ENCODE measurements at regions not wholly inside any gene's neighbourhood (a gene's known extent, or its start where the extent isn't known, plus 50 kb on each side); places are given as distances from the start of the nearest gene placed in this dataset.

DNA sequence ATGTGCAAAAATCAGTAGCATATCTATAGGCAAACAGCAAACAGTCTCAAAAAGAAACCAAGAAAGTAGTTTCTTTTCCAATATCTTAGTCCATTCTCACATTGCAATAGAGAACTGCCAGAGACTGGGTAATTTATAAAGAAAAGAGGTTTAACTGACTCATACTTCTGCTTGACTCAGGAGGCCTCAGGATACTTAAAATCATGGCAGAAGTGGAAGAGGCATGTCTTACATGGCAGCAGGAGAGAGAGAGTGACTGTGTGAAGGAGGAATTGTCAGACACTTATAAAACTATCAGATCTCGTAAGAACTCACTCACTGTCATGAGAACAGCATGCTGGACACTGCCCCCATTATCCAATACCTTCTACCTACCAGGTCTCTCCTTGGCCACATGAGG is 327.9 kb upstream of the EPHA3 start:
- no peak for DNase-seq (ENCODE audit: extremely low spot score)
- CTCF ChIA-PET = interaction anchor here (0.7 kb wide), 1 partner anchor 1098 kb away, joined by 5 read pairs; no protein-coding TSS in a partner anchor
- no peak for TF ChIP-seq LEF1 (IDR thresholded peaks at IDR 0.05; ENCODE audit: borderline replicate concordance)
- TF ChIP-seq ZNF384 (IDR thresholded peaks at IDR 0.05) = no peak
- TF ChIP-seq, protein P1, sequence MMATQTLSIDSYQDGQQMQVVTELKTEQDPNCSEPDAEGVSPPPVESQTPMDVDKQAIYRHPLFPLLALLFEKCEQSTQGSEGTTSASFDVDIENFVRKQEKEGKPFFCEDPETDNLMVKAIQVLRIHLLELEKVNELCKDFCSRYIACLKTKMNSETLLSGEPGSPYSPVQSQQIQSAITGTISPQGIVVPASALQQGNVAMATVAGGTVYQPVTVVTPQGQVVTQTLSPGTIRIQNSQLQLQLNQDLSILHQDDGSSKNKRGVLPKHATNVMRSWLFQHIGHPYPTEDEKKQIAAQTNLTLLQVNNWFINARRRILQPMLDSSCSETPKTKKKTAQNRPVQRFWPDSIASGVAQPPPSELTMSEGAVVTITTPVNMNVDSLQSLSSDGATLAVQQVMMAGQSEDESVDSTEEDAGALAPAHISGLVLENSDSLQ (IDR thresholded peaks at IDR 0.05) = no peak
- no peak for TF ChIP-seq HDGF (IDR thresholded peaks at IDR 0.05; ENCODE audit: borderline replicate concordance)
- no peak for TF ChIP-seq SUZ12 (IDR thresholded peaks at IDR 0.05)
- TF ChIP-seq NFRKB (IDR thresholded peaks at IDR 0.05) = no peak
- no peak for TF ChIP-seq FOXA1 (IDR thresholded peaks at IDR 0.05)
- POLR2A ChIA-PET = no interaction called here

DNA sequence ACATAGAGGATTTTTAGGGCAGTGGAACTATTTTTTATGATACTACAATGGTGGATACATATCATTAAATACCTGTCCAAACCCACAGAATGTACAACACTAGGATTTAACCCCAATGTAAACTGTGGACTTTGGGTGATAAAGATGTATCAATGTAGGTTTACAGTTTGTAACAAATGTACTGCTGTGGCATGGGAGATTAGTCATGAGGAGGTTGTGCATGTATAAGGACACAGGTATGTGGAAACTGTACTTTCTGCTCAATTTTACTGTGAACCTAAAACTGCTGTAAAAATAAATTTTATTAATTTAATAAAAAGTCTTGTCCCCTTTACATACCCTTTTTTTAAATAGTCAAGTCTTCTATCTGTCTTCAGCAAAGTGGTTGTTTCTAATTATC is 322.5 kb upstream of the EPHA3 start:
- no peak for TF ChIP-seq LEF1 (IDR thresholded peaks at IDR 0.05; ENCODE audit: borderline replicate concordance)
- TF ChIP-seq CTBP1 (IDR thresholded peaks at IDR 0.05; ENCODE audit: borderline replicate concordance) = no peak
- no peak for TF ChIP-seq ARNT (IDR thresholded peaks at IDR 0.05)
- ChIA-PET POLR2A (no interaction called here), CTCF (no interaction called here)
- DNase-seq (ENCODE audit: extremely low spot score) = no peak

DNA sequence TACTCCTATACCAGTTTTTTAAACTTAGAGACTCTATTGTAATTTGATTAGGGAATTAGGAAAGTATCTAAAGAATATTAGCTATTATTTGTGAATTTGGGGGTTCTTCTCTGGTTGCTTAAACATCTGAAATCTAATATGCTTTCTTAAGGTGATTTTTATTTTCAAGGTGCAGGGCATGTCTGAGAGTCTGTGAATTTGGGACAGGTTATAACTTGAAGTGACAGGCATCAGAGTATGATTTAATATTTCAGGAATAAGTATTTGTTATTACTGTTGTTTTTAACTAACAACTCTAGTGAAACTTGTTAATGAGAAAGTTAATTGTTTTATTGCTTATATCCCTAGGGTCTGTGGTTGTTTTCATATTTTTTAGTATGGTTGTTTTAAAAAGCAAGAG is 321.6 kb upstream of the EPHA3 start:
- CTCF ChIA-PET = no interaction called here
- TF ChIP-seq HDGF (IDR thresholded peaks at IDR 0.05; ENCODE audit: borderline replicate concordance) = no peak
- TF ChIP-seq FOXM1 (IDR thresholded peaks at IDR 0.05; ENCODE audit: borderline replicate concordance) = no peak
- no peak for TF ChIP-seq SUZ12 (IDR thresholded peaks at IDR 0.05)
- POLR2A ChIA-PET = no interaction called here
- no peak for DNase-seq (ENCODE audit: extremely low spot score)

DNA sequence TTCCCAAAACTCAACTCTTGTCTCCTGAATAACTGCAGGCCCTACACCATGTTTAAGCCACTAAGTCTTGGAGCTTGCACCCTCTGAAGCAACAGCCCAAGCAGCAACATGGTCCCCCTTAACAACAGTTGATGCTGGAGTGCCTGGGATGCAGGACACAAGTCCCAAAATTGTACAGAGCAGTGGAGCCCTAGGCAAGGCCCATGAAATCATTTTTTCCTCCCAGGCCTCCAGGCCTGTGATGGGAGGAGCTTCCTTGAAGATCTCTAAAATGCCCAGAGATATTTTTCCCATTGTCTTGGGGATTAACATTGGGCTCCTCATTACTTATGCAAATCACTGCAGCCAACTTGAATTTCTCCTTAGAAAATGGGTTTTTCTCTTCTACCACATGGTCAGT is 311.9 kb upstream of the EPHA3 start:
- ChIA-PET POLR2A (no interaction called here), CTCF (no interaction called here)
- no peak for DNase-seq (ENCODE audit: extremely low spot score)
- TF ChIP-seq BHLHE40 (IDR thresholded peaks at IDR 0.05; ENCODE audit: borderline replicate concordance) = no peak
- no peak for TF ChIP-seq SP1 (IDR thresholded peaks at IDR 0.05)
- no peak for TF ChIP-seq ELF4 (IDR thresholded peaks at IDR 0.05)
- TF ChIP-seq LEF1 (IDR thresholded peaks at IDR 0.05; ENCODE audit: borderline replicate concordance) = no peak
- TF ChIP-seq, protein P1 (IDR thresholded peaks at IDR 0.05) = no peak
- TF ChIP-seq SUZ12 (IDR thresholded peaks at IDR 0.05) = no peak
- TF ChIP-seq FOXM1 (IDR thresholded peaks at IDR 0.05; ENCODE audit: borderline replicate concordance) = no peak
- no peak for TF ChIP-seq TARDBP (IDR thresholded peaks at IDR 0.05)
- no peak for TF ChIP-seq CTBP1 (IDR thresholded peaks at IDR 0.05; ENCODE audit: borderline replicate concordance)
- no peak for TF ChIP-seq ARNT (IDR thresholded peaks at IDR 0.05)
- TF ChIP-seq ZNF384 (IDR thresholded peaks at IDR 0.05) = no peak
- no peak for TF ChIP-seq FOXK2 (IDR thresholded peaks at IDR 0.05)
- TF ChIP-seq NFRKB (IDR thresholded peaks at IDR 0.05) = no peak
- no peak for TF ChIP-seq L3MBTL2 (conservative IDR thresholded peaks at IDR 0.05)
- no peak for TF ChIP-seq FOXA1 (IDR thresholded peaks at IDR 0.05)
- no peak for TF ChIP-seq HDGF (IDR thresholded peaks at IDR 0.05; ENCODE audit: borderline replicate concordance)

DNA sequence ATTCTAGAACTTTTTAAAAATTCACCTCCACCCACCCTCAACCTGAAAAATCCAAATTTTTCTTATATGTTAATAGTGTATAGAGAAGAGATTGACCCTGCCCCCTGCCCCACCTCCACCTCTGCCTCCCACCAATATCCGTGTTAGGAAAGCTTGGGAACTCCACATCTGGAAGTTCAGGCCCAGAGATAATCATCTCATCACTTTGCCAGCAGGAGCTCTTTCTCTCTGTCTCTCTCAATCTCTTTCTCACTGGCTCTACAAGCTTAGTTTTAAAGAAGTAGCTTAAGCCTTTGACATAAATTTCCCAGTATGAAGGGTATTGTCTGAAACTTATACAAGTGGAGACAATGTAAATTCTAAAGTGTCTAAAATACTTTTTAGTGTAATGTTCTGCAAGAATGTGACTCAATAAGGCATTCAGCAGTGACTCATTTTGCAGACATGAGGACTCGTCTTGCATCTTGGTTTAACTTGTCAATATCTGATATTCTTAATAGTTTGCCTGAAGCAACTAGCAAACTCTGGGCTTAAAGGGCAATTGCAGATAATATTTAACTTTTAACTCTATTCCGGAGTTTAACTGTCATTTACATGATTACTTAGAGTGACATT is 299.8 kb upstream of the EPHA3 start:
- POLR2A ChIA-PET = no interaction called here
- TF ChIP-seq ARNT (IDR thresholded peaks at IDR 0.05) (no peak), BHLHE40 (IDR thresholded peaks at IDR 0.05; ENCODE audit: borderline replicate concordance) (no peak), CTBP1 (IDR thresholded peaks at IDR 0.05; ENCODE audit: borderline replicate concordance) (no peak)
- CTCF ChIA-PET = no interaction called here
- DNase-seq (ENCODE audit: extremely low spot score) = no peak

DNA sequence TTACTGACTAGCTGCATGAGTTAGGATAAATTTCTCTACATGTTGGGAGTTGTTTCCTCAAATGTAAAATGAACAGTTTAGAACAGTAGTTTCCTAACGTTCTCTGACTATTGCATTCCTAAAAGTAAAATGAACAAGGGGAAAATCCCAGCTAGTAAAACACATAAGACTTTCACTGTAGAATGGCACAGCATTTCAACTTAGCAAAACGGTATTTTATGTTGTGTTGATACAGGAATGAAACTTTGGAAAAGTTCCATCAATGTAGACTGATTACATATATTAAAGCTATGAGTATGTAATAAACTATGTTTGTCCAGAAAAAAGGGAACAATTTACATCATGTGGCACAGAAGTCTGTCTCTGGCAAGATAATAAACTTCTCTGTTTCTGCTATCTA is 297.4 kb upstream of the EPHA3 start:
- TF ChIP-seq BHLHE40 (IDR thresholded peaks at IDR 0.05; ENCODE audit: borderline replicate concordance) = no peak
- no peak for TF ChIP-seq FOXK2 (IDR thresholded peaks at IDR 0.05)
- TF ChIP-seq L3MBTL2 (conservative IDR thresholded peaks at IDR 0.05) = no peak
- TF ChIP-seq LEF1 (IDR thresholded peaks at IDR 0.05; ENCODE audit: borderline replicate concordance) = no peak
- TF ChIP-seq, protein P1 (IDR thresholded peaks at IDR 0.05) = no peak
- no peak for DNase-seq (ENCODE audit: extremely low spot score)
- ChIA-PET CTCF (no interaction called here), POLR2A (no interaction called here)

DNA sequence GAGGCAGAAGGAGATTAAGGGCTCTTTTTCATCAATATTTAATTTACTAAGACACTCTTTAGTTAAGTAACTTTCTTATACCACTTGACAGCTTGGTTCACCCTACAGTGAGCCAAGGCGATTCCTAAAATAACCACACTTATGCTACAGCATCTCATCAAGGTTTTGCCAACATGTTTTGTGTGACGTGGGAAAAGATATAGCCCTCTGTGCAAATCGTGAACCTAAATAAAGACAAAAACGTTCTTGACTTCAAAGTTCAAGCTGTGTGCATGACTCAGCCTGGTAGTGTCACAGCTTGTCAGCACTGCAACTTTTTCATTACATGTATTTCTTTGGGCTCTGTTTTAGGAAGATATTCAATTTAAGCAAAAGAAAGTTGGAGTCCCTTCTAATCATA is 297.0 kb upstream of the EPHA3 start:
- ChIA-PET POLR2A (no interaction called here), CTCF (no interaction called here)
- TF ChIP-seq ELF4 (IDR thresholded peaks at IDR 0.05) (no peak), SP1 (IDR thresholded peaks at IDR 0.05) (no peak), FOXK2 (IDR thresholded peaks at IDR 0.05) (no peak), BHLHE40 (IDR thresholded peaks at IDR 0.05; ENCODE audit: borderline replicate concordance) (no peak), LEF1 (IDR thresholded peaks at IDR 0.05; ENCODE audit: borderline replicate concordance) (no peak), TARDBP (IDR thresholded peaks at IDR 0.05) (no peak), FOXM1 (IDR thresholded peaks at IDR 0.05; ENCODE audit: borderline replicate concordance) (no peak), NFRKB (IDR thresholded peaks at IDR 0.05) (no peak), FOXA1 (IDR thresholded peaks at IDR 0.05) (no peak), HDGF (IDR thresholded peaks at IDR 0.05; ENCODE audit: borderline replicate concordance) (no peak), CTBP1 (IDR thresholded peaks at IDR 0.05; ENCODE audit: borderline replicate concordance) (no peak), L3MBTL2 (conservative IDR thresholded peaks at IDR 0.05) (no peak), ARNT (IDR thresholded peaks at IDR 0.05) (no peak), ZNF384 (IDR thresholded peaks at IDR 0.05) (no peak), SUZ12 (IDR thresholded peaks at IDR 0.05) (no peak)
- TF ChIP-seq, protein P1 (IDR thresholded peaks at IDR 0.05) = no peak
- DNase-seq (ENCODE audit: extremely low spot score) = no peak

Measured in HEK293T (cell line).